Gastrocnemius medialis (tissue), 4 donors: ENCODE measurements at regions not wholly inside any gene's neighbourhood (a gene's known extent, or its start where the extent isn't known, plus 50 kb on each side); places are given as distances from the start of the nearest gene placed in this dataset.

Experiments
- ATAC-seq, 2 donors: fragments of 150-250 bp; one replicate each; pipeline ENCODE4 v1.9.1; 2016
- DNase-seq, 2 donors: peaks; one replicate each; pipeline ENCODE4 v3.0.0-alpha.2; 2019
- H3K27ac ChIP-seq, 4 donors: fragments of 200-600 bp; sonication (generic); 1 replicate in 1 of 4; 2 replicates in 3 of 4; pipeline ENCODE4 v1.5.1; 2016 to 2018; ENCODE audit warnings: mild to moderate bottlenecking in 2 of 4, moderate library complexity in 1 of 4
- H3K27me3 ChIP-seq, 3 donors: fragments of 200-600 bp; sonication (generic) in 2 of 3; 1 replicate in 1 of 3; 2 replicates in 2 of 3; pipeline versions ENCODE4 v1.5.1 to v1.6.0; 2016 to 2019; ENCODE audit warnings: mild to moderate bottlenecking in 1 of 3, moderate library complexity in 1 of 3
- H3K36me3 ChIP-seq, 2 donors: fragments of 200-600 bp; sonication (generic) in 1 of 2; one replicate each; pipeline ENCODE4 v1.5.1; 2017 to 2018
- H3K4me1 ChIP-seq, 2 donors: fragments of 200-600 bp; sonication (generic) in 1 of 2; one replicate each; pipeline ENCODE4 v1.5.1; 2016 to 2017; ENCODE audit warnings: mild to moderate bottlenecking in 2 of 2
- H3K4me3 ChIP-seq, 4 donors: fragments of 200-600 bp; sonication (generic) in 3 of 4; 1 replicate in 1 of 4; 2 replicates in 3 of 4; pipeline ENCODE4 v1.5.1; 2016 to 2019; ENCODE audit warnings: mild to moderate bottlenecking in 2 of 4
- H3K9me3 ChIP-seq, 3 donors: fragments of 200-600 bp; sonication (generic) in 2 of 3; 1 replicate in 1 of 3; 2 replicates in 2 of 3; pipeline ENCODE4 v1.5.1; 2016 to 2019
- CTCF ChIP-seq, 5 experiments: fragments of 450-650 bp in 3 of 5; fragments of 200-600 bp in 2 of 5; sonication (generic) in 2 of 5; IDR thresholded peaks in 4 of 5; conservative IDR thresholded peaks in 1 of 5; 1 replicate in 4 of 5; 2 replicates in 1 of 5; pipeline ENCODE4 v1.5.1; 2016 to 2019; ENCODE audit warnings: antibody characterized with exemption in 5 of 5, mild to moderate bottlenecking in 3 of 5, moderate library complexity in 3 of 5
- POLR2A ChIP-seq, 2 donors: fragments of 450-650 bp; IDR thresholded peaks; one replicate each; pipeline ENCODE4 v1.6.1; 2017; ENCODE audit warnings: antibody characterized with exemption in 2 of 2, mild to moderate bottlenecking in 2 of 2, moderate library complexity in 2 of 2
- in situ Hi-C, 4 donors: fragments of 200-750 bp; cut with MboI; loops; one replicate each; pipeline versions ENCODE4 v1.15.0 to v1.8.0; 2017; ENCODE audit warnings: low sequenced_read_pairs in 4 of 4
- intact Hi-C: fragments of 100-400 bp; cut with DNase I; formaldehyde crosslinking; loops from one replicate; pipeline ENCODE4 v1.15.1; 2023; ENCODE audit warnings: low total_unique reads

GRCh38 chr15:98421419-98422129 is 226.8 kb upstream of the IGF1R start:
- TF ChIP-seq CTCF (IDR thresholded peaks at IDR 0.05 in 4 of 5, conservative IDR thresholded peaks at IDR 0.05 in 1 of 5) (peak; percentile 89 to 100 (median 95)), POLR2A (IDR thresholded peaks at IDR 0.05) (no peak)
- H3K9me3 ChIP-seq: no peaks in the 10 kb centered on the region
- H3K4me1 ChIP-seq: peaks cover 7 to 9% of the 10 kb centered on the region in 2 donors
- ATAC-seq (peak; percentile 51 to 67), DNase-seq (peak; percentile 18 to 26)
- H3K4me3 ChIP-seq: peak overlapping the region in 3 of 4 donors; percentile 17 to 34 (median 31)
- peaks cover 17 to 21% (median 18%) of the 10 kb centered on the region in 3 donors for H3K27me3 ChIP-seq
- H3K27ac ChIP-seq: no peak overlapping the region
- intact Hi-C loops: loop anchor here (1.0 kb wide), 1 partner anchor 110 kb away; no protein-coding TSS in a partner anchor
- in situ Hi-C loops: loop anchor here in 3 of 4 donors (5.0 to 25.0 kb wide), 4 partner anchors 107 to 509 kb away; no protein-coding TSS in a partner anchor
- no peaks in the 10 kb centered on the region for H3K36me3 ChIP-seq

- in situ Hi-C loops: loop anchor here in 3 of 4 donors (5.0 to 25.0 kb wide), 4 partner anchors 107 to 510 kb away; no protein-coding TSS in a partner anchor
- DNase-seq (no peak), ATAC-seq (no peak)
- peaks cover 7 to 9% of the 10 kb centered on the region in 2 donors for H3K4me1 ChIP-seq
- TF ChIP-seq CTCF (IDR thresholded peaks at IDR 0.05 in 4 of 5, conservative IDR thresholded peaks at IDR 0.05 in 1 of 5) (no peak), POLR2A (IDR thresholded peaks at IDR 0.05) (no peak)
- peaks cover 19 to 25% (median 21%) of the 10 kb centered on the region in 3 donors for H3K27me3 ChIP-seq
- no peak overlapping the region for H3K27ac ChIP-seq
- no peaks in the 10 kb centered on the region for H3K9me3 ChIP-seq
- H3K4me3 ChIP-seq: peak overlapping the region in 1 of 4 donors; percentile 34
- intact Hi-C loops: no loop called here
- H3K36me3 ChIP-seq: no peaks in the 10 kb centered on the region
Observed at GRCh38 chr15:98422130-98422478, 226.2 kb upstream of the IGF1R start.

GRCh38 chr15:98425173-98425572 is 223.2 kb upstream of the IGF1R start:
- no peaks in the 10 kb centered on the region for H3K9me3 ChIP-seq
- intact Hi-C loops (loop anchor here (5.0 kb wide), 1 partner anchor 518 kb away; no protein-coding TSS in a partner anchor), in situ Hi-C loops (loop anchor here in 3 of 4 donors (10.0 to 25.0 kb wide), 3 partner anchors 110 to 513 kb away; no protein-coding TSS in a partner anchor)
- DNase-seq: no peak
- no peaks in the 10 kb centered on the region for H3K36me3 ChIP-seq
- TF ChIP-seq CTCF (IDR thresholded peaks at IDR 0.05 in 4 of 5, conservative IDR thresholded peaks at IDR 0.05 in 1 of 5) (no peak), POLR2A (IDR thresholded peaks at IDR 0.05) (no peak)
- H3K27me3 ChIP-seq: peaks cover 30 to 46% (median 33%) of the 10 kb centered on the region in 3 donors
- peaks cover 7 to 9% of the 10 kb centered on the region in 2 donors for H3K4me1 ChIP-seq
- no peak for ATAC-seq
- no peak overlapping the region for H3K4me3 ChIP-seq
- H3K27ac ChIP-seq: no peak overlapping the region

- H3K27me3 ChIP-seq: peaks cover 15 to 31% (median 19%) of the 10 kb centered on the region in 3 donors
- no peaks in the 10 kb centered on the region for H3K36me3 ChIP-seq
- no peaks in the 10 kb centered on the region for H3K4me1 ChIP-seq
- no peak for ATAC-seq
- TF ChIP-seq POLR2A (IDR thresholded peaks at IDR 0.05) (no peak), CTCF (IDR thresholded peaks at IDR 0.05 in 4 of 5, conservative IDR thresholded peaks at IDR 0.05 in 1 of 5) (no peak)
- no peaks in the 10 kb centered on the region for H3K9me3 ChIP-seq
- no peak for DNase-seq
- in situ Hi-C loops: loop anchor here in 3 of 4 donors (10.0 to 25.0 kb wide), 3 partner anchors 113 to 515 kb away; no protein-coding TSS in a partner anchor
- intact Hi-C loops: loop anchor here (5.0 kb wide), 1 partner anchor 520 kb away; no protein-coding TSS in a partner anchor
- H3K4me3 ChIP-seq: no peak overlapping the region
- no peak overlapping the region for H3K27ac ChIP-seq
Observed at GRCh38 chr15:98427321-98427720, 221.0 kb upstream of the IGF1R start.
